ENCODE measurements at regions not wholly inside any gene's neighbourhood (a gene's known extent, or its start where the extent isn't known, plus 50 kb on each side); places are given as distances from the start of the nearest gene placed in this dataset.

DNA sequence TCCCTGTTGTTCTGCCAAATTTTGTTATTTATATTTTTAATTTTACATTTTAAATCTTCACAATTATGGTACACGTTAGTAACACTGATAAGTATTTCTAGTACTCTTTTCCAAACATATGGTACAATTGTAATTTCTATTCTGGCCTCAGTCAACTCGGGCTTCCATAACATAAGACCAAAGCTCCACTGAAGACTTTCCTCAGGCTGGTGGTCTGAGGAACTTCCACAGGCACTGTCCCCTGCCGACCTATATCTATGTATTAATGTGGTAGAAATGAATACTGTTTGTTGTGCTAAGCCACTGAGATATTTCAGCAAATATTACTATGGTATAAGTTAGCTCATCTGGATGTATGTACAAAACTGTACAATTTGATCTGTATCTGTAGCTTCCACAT, 407.6 kb upstream of the ZNF804A start:
- TF ChIP-seq RAD21 (IDR thresholded peaks at IDR 0.05; ENCODE audit: low read depth) (no peak), TCF12 (IDR thresholded peaks at IDR 0.05; ENCODE audit: low read depth) (no peak), TAF1 (IDR thresholded peaks at IDR 0.05; ENCODE audit: low read depth) (no peak), NFIC (IDR thresholded peaks at IDR 0.05) (no peak), CREB1 (IDR thresholded peaks at IDR 0.05; ENCODE audit: low read depth) (no peak), YY1 (IDR thresholded peaks at IDR 0.05; ENCODE audit: low read depth) (no peak)
- TF ChIP-seq, protein P1, sequence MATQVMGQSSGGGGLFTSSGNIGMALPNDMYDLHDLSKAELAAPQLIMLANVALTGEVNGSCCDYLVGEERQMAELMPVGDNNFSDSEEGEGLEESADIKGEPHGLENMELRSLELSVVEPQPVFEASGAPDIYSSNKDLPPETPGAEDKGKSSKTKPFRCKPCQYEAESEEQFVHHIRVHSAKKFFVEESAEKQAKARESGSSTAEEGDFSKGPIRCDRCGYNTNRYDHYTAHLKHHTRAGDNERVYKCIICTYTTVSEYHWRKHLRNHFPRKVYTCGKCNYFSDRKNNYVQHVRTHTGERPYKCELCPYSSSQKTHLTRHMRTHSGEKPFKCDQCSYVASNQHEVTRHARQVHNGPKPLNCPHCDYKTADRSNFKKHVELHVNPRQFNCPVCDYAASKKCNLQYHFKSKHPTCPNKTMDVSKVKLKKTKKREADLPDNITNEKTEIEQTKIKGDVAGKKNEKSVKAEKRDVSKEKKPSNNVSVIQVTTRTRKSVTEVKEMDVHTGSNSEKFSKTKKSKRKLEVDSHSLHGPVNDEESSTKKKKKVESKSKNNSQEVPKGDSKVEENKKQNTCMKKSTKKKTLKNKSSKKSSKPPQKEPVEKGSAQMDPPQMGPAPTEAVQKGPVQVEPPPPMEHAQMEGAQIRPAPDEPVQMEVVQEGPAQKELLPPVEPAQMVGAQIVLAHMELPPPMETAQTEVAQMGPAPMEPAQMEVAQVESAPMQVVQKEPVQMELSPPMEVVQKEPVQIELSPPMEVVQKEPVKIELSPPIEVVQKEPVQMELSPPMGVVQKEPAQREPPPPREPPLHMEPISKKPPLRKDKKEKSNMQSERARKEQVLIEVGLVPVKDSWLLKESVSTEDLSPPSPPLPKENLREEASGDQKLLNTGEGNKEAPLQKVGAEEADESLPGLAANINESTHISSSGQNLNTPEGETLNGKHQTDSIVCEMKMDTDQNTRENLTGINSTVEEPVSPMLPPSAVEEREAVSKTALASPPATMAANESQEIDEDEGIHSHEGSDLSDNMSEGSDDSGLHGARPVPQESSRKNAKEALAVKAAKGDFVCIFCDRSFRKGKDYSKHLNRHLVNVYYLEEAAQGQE (IDR thresholded peaks at IDR 0.05; ENCODE audit: low read depth), result no peak
